ENCODE measurements at regions not wholly inside any gene's neighbourhood (a gene's known extent, or its start where the extent isn't known, plus 50 kb on each side); places are given as distances from the start of the nearest gene placed in this dataset.

DNA sequence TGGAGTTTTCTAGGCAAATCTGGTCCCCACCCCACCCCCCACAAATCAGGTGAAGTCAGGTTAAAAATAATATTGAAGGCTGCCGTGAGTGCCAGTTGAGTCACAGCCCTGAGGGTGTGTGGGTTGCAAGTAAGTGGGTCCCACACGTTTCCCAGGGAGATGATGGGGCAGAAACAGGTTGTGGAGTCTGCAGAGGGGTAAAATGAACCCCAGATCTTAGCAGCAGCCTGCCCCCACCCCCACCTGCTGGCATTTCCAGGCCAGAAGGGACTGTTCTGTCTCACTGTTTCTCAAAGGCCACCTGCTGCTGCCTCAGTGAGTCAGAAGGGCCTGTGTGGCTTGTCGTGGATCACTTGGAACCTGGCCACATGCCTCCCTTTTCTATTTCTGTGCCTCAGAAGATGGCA, 59.8 kb upstream of the SMNDC1 start:
- no peak for TF ChIP-seq GATA2 (IDR thresholded peaks at IDR 0.05; ENCODE audit: low read depth, low read length)
- no peak for TF ChIP-seq GATA3 (IDR thresholded peaks at IDR 0.05; ENCODE audit: low read depth, low read length)
